ENCODE measurements at regions not wholly inside any gene's neighbourhood (a gene's known extent, or its start where the extent isn't known, plus 50 kb on each side); places are given as distances from the start of the nearest gene placed in this dataset.

DNA sequence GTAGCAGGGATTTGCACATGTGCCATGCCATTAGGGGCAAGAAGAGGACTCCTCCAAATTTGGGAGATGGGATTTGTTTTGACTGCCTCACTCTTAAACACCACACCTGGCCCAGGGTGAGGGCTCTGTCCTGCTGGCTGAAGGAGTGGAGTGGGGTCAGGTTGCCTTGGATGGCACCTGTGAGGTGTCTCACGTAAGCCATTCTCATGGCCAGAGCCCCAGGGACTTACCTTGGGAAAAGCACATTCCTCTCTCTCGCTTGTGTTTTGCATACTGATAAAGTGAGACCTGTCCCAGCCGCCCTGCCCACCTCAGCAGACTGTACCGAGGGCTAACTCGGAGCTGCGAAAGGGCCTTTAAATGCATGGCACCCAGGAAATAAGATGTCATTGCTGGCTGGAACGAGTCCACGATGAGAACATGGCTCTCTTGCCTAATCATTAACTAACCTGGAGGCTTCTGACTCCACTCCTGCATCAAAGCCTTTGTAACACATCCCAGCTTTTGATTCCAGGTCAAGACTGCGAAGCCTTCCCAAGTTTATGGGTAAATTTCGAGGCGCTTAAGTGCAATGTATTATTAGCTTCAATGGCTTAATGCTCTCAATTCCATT, 184.0 kb upstream of the RNF32 start:
- no peak for TF ChIP-seq CTCF (conservative IDR thresholded peaks at IDR 0.05 in 1 of 2, IDR thresholded peaks at IDR 0.05 in 1 of 2; ENCODE audit: low read depth in 1 of 2, low read length in 2 of 2)
- TF ChIP-seq EZH2 (IDR thresholded peaks at IDR 0.05; ENCODE audit: low read length, missing control alignments) = no peak
